Mesothelial cell of epicardium (in vitro differentiated cells): ENCODE measurements at regions not wholly inside any gene's neighbourhood (a gene's known extent, or its start where the extent isn't known, plus 50 kb on each side); places are given as distances from the start of the nearest gene placed in this dataset.

Source experiments
- DNase-seq, 2 experiments: peaks; one replicate each; pipeline ENCODE4 v3.0.0; 2021; ENCODE audit warnings: low spot score in 2 of 2; ENCODE audit not compliant: unreplicated experiment in 2 of 2
- H3K27ac Mint-ChIP-seq: 2 replicates; pipeline ENCODE4 v1.8.0; 2021; ENCODE audit warnings: mixed read lengths
- H3K27me3 Mint-ChIP-seq: 2 replicates; pipeline ENCODE4 v1.8.0; 2021; ENCODE audit warnings: low read depth, mixed read lengths
- H3K36me3 Mint-ChIP-seq: 2 replicates; pipeline ENCODE4 v1.8.0; 2021; ENCODE audit warnings: mixed read lengths
- H3K4me1 Mint-ChIP-seq: 2 replicates; pipeline ENCODE4 v1.8.0; 2021; ENCODE audit warnings: mixed read lengths
- H3K4me3 Mint-ChIP-seq: 2 replicates; pipeline ENCODE4 v1.8.0; 2021; ENCODE audit warnings: mild to moderate bottlenecking, moderate library complexity, mixed read lengths
- H3K9me3 Mint-ChIP-seq: 2 replicates; pipeline ENCODE4 v1.8.0; 2021; ENCODE audit warnings: mixed read lengths
- TF ChIP-seq, protein P1 (sequence below): fragments of 200-600 bp; sonication (generic); IDR thresholded peaks from one replicate; pipeline ENCODE4 v1.5.0; 2021; ENCODE audit warnings: antibody characterized with exemption; ENCODE audit not compliant: unreplicated experiment

DNA sequence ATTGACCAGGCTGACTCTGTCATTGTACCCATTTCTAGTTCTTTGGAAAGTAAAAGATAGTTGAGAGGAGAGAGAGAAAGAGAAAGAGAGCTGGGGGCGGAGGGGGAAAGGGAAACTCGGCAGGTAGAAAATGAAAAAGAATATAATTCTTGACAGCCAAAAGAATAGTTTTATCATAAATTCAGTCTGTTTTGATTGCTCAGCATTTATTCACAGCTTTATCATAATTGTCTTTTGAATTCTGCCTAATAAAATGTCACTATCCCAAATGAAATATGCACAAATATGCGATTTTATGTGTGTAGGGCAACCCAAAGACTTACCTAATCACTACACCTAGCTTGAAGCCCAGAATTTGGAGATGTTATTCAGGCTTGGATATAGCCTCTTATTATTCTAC, 1024.0 kb upstream of the PABPC4L start:
- TF ChIP-seq, protein P1, sequence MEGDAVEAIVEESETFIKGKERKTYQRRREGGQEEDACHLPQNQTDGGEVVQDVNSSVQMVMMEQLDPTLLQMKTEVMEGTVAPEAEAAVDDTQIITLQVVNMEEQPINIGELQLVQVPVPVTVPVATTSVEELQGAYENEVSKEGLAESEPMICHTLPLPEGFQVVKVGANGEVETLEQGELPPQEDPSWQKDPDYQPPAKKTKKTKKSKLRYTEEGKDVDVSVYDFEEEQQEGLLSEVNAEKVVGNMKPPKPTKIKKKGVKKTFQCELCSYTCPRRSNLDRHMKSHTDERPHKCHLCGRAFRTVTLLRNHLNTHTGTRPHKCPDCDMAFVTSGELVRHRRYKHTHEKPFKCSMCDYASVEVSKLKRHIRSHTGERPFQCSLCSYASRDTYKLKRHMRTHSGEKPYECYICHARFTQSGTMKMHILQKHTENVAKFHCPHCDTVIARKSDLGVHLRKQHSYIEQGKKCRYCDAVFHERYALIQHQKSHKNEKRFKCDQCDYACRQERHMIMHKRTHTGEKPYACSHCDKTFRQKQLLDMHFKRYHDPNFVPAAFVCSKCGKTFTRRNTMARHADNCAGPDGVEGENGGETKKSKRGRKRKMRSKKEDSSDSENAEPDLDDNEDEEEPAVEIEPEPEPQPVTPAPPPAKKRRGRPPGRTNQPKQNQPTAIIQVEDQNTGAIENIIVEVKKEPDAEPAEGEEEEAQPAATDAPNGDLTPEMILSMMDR, result no peak
- H3K36me3 Mint-ChIP-seq, result peaks cover 2% of the 10 kb centered on the region
- H3K4me1 Mint-ChIP-seq, result peaks cover 11% of the 10 kb centered on the region
- no peak overlapping the region for H3K27ac Mint-ChIP-seq
- DNase-seq, result no peak
- no peaks in the 10 kb centered on the region for H3K27me3 Mint-ChIP-seq
- peaks cover 4% of the 10 kb centered on the region for H3K9me3 Mint-ChIP-seq
- no peak overlapping the region for H3K4me3 Mint-ChIP-seq

- Mint-ChIP-seq H3K27me3 (no peaks in the 10 kb centered on the region), H3K36me3 (no peaks in the 10 kb centered on the region), H3K27ac (no peak overlapping the region), H3K4me3 (no peak overlapping the region), H3K9me3 (no peaks in the 10 kb centered on the region), H3K4me1 (peaks cover 7% of the 10 kb centered on the region)
- TF ChIP-seq, protein P1, result no peak
- DNase-seq, result no peak
Observed at GRCh38 chr4:135210341-135210740, 1008.8 kb upstream of the PABPC4L start.

- Mint-ChIP-seq H3K27ac (no peak overlapping the region), H3K9me3 (peaks cover 4% of the 10 kb centered on the region), H3K4me1 (peaks cover 7% of the 10 kb centered on the region), H3K4me3 (no peak overlapping the region), H3K36me3 (no peaks in the 10 kb centered on the region), H3K27me3 (no peaks in the 10 kb centered on the region)
- DNase-seq, result no peak
- TF ChIP-seq, protein P1, result no peak
Observed at GRCh38 chr4:135207531-135207930, 1005.9 kb upstream of the PABPC4L start.

DNA sequence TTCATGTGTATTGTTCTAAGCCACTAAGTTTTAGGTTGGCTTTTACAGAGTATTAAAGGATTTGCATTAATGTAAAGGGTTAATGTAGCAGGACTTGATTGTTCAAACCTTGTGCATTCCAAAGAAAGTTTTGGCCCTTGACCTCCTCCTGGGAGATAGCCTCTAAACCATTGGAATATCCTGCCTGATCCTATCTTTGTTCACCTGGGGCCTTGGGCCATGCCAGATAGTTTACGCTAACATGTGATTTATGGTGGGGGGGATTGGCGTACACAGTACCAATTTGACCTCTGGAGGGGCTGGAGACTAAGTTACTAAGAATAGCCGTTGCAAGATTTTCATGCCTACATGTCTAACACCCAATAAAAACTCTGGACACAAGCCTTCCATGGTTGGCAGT, 1002.7 kb upstream of the PABPC4L start:
- TF ChIP-seq, protein P1, result no peak
- no peak for DNase-seq
- peaks cover 10% of the 10 kb centered on the region for H3K9me3 Mint-ChIP-seq
- H3K27me3 Mint-ChIP-seq, result no peaks in the 10 kb centered on the region
- peaks cover 6% of the 10 kb centered on the region for H3K4me1 Mint-ChIP-seq
- no peak overlapping the region for H3K27ac Mint-ChIP-seq
- no peaks in the 10 kb centered on the region for H3K36me3 Mint-ChIP-seq
- no peak overlapping the region for H3K4me3 Mint-ChIP-seq

- Mint-ChIP-seq H3K36me3 (no peaks in the 10 kb centered on the region), H3K27me3 (no peaks in the 10 kb centered on the region), H3K27ac (no peak overlapping the region), H3K4me3 (no peak overlapping the region), H3K4me1 (peaks cover 5% of the 10 kb centered on the region), H3K9me3 (peaks cover 10% of the 10 kb centered on the region)
- DNase-seq, result no peak
- TF ChIP-seq, protein P1, result no peak
Observed at GRCh38 chr4:135201081-135201480, 999.5 kb upstream of the PABPC4L start.

- no peak overlapping the region for H3K27ac Mint-ChIP-seq
- DNase-seq, result no peak
- H3K4me3 Mint-ChIP-seq, result no peak overlapping the region
- peaks cover 7% of the 10 kb centered on the region for H3K9me3 Mint-ChIP-seq
- no peaks in the 10 kb centered on the region for H3K36me3 Mint-ChIP-seq
- peaks cover 5% of the 10 kb centered on the region for H3K4me1 Mint-ChIP-seq
- no peaks in the 10 kb centered on the region for H3K27me3 Mint-ChIP-seq
- TF ChIP-seq, protein P1, result no peak
Observed at GRCh38 chr4:135197641-135198040, 996.1 kb upstream of the PABPC4L start.
